CD4-positive, alpha-beta T cell (primary cell): ENCODE measurements at regions not wholly inside any gene's neighbourhood (a gene's known extent, or its start where the extent isn't known, plus 50 kb on each side); places are given as distances from the start of the nearest gene placed in this dataset.
A peak's percentile ranks its signal among the peaks of the same experiment; 100 is the strongest.

Experiments
- ATAC-seq: fragments of 200-7000 bp; cut with Tn5 transposase; one replicate; pipeline ENCODE4 v1.10.0; 2022; ENCODE audit warnings: mild to moderate bottlenecking; ENCODE audit not compliant: poor library complexity
- CTCF ChIA-PET: fragments of 350-600 bp; sonication (Branson Sonifier 250); formaldehyde crosslinking; loops from one replicate; lab custom pipeline; 2021; ENCODE audit warnings: antibody characterized with exemption, inconsistent platforms; lab: Charles Lee
- POLR2A ChIA-PET: fragments of 350-600 bp; sonication (Branson Sonifier 250); formaldehyde crosslinking; loops from one replicate; lab custom pipeline; 2021; ENCODE audit warnings: antibody characterized with exemption, inconsistent platforms; lab: Charles Lee
- DNase-seq, 14 experiments: peaks; one replicate each; pipeline ENCODE4 v3.0.0-alpha.2; 2013 to 2020; ENCODE audit warnings: mixed read lengths in 2 of 14
- H3K27ac ChIP-seq, 2 donors: one replicate each; pipeline versions ENCODE4 v1.5.1 to v1.7.0; 2013; ENCODE audit warnings: low read length in 2 of 2, low read depth in 1 of 2, mild to moderate bottlenecking in 1 of 2
- H3K27me3 ChIP-seq, 2 experiments: 1 replicate in 1 of 2; 2 replicates in 1 of 2; pipeline versions ENCODE4 v1.6.1 to v1.7.0; 2013; ENCODE audit warnings: low read length in 2 of 2, control low read depth in 1 of 2, mild to moderate bottlenecking in 1 of 2, moderate library complexity in 1 of 2; ENCODE audit not compliant: insufficient read depth in 2 of 2, control insufficient read depth in 1 of 2
- H3K36me3 ChIP-seq: one replicate; pipeline ENCODE4 v1.6.1; 2013; ENCODE audit warnings: low read length, control low read depth; ENCODE audit not compliant: insufficient read depth
- H3K4me1 ChIP-seq: one replicate; pipeline ENCODE4 v1.6.1; 2013; ENCODE audit warnings: low read length, control low read depth; ENCODE audit not compliant: insufficient read depth
- H3K4me3 ChIP-seq: one replicate; pipeline ENCODE4 v1.5.1; 2013; ENCODE audit warnings: mild to moderate bottlenecking, low read length, moderate library complexity
- H3K9me3 ChIP-seq, 2 experiments: 1 replicate in 1 of 2; 2 replicates in 1 of 2; pipeline versions ENCODE4 v1.6.1 to v1.7.0; 2013; ENCODE audit warnings: low read length in 2 of 2, mild to moderate bottlenecking in 2 of 2, control low read depth in 1 of 2, moderate library complexity in 1 of 2; ENCODE audit not compliant: control insufficient read depth in 1 of 2, insufficient read depth in 1 of 2
- H3K27ac Mint-ChIP-seq: one replicate; pipeline ENCODE4 v1.8.0; 2020; ENCODE audit warnings: mixed read lengths
- H3K27me3 Mint-ChIP-seq: one replicate; pipeline ENCODE4 v1.8.0; 2021; ENCODE audit warnings: mixed read lengths
- H3K36me3 Mint-ChIP-seq: one replicate; pipeline ENCODE4 v1.8.0; 2021; ENCODE audit warnings: low read depth, mixed read lengths
- H3K4me1 Mint-ChIP-seq: one replicate; pipeline ENCODE4 v1.8.0; 2021; ENCODE audit warnings: low read depth, mixed read lengths
- H3K4me3 Mint-ChIP-seq: one replicate; pipeline ENCODE4 v1.8.0; 2020; ENCODE audit warnings: mild to moderate bottlenecking, mixed read lengths
- H3K9me3 Mint-ChIP-seq: one replicate; pipeline ENCODE4 v1.8.0; 2020; ENCODE audit warnings: mixed read lengths
- intact Hi-C, 2 experiments: fragments of 100-400 bp; cut with DNase I in 1 of 2; cut with micrococcal nuclease in 1 of 2; formaldehyde crosslinking; loops; one replicate each; pipeline versions ENCODE4 v1.15.1 to v1.9.0; 2023 to 2025; cut with DNase I, micrococcal nuclease
- TF ChIP-seq, protein P1 (sequence below): fragments of 200-600 bp; IDR thresholded peaks from one replicate; pipeline ENCODE4 v1.8.0; 2022; ENCODE audit warnings: antibody characterized with exemption, mild to moderate bottlenecking

DNA sequence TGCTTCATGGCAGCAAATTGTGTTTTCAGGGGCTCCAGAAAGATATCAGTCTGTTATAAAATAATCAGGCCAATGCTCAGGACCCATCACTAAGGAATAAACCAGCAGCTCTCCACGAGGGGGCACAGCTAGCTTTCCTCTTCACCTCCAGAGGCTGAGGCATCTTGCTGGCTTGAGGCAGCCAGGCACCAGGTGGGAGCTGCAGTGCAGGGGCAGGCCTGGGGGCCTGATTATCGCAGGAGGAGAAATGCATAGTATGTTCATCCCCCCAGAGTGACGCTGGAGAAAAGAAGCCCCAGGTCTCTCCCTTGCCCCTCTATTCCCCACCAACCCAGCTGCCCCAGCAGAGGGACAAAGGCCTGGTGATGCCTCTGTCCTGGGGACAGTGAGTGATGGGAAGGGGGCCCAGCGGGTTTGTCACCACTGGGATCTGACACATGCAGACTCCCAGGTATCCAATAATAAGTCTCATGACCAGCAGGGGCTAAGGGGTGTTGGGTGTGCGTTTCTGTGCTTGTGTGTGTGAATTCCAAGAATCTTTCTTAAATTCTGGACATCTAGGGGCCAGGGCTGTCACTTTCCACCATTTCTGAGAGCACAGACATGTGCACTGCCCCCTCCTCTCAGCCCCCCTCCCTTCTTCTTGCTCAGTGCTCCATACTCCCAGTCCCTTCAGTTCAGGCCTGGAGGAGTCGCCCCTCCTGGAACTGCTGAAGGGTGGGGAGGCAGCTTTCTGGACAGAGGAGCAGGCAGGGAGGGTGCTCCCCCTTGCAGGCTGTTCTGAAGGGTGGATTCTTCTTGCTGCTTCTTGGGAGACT lies 128.1 kb upstream of the FAM20C start:
- intact Hi-C loops = no loop called here
- Mint-ChIP-seq H3K27me3 (peaks cover 5% of the 10 kb centered on the region), H3K4me1 (no peaks in the 10 kb centered on the region), H3K27ac (no peak overlapping the region), H3K36me3 (no peaks in the 10 kb centered on the region), H3K4me3 (no peak overlapping the region), H3K9me3 (no peaks in the 10 kb centered on the region)
- Histone ChIP-seq H3K27me3 (no peaks in the 10 kb centered on the region), H3K27ac (no peak overlapping the region), H3K4me3 (no peak overlapping the region), H3K36me3 (no peaks in the 10 kb centered on the region), H3K4me1 (no peaks in the 10 kb centered on the region), H3K9me3 (no peaks in the 10 kb centered on the region)
- TF ChIP-seq, protein P1, sequence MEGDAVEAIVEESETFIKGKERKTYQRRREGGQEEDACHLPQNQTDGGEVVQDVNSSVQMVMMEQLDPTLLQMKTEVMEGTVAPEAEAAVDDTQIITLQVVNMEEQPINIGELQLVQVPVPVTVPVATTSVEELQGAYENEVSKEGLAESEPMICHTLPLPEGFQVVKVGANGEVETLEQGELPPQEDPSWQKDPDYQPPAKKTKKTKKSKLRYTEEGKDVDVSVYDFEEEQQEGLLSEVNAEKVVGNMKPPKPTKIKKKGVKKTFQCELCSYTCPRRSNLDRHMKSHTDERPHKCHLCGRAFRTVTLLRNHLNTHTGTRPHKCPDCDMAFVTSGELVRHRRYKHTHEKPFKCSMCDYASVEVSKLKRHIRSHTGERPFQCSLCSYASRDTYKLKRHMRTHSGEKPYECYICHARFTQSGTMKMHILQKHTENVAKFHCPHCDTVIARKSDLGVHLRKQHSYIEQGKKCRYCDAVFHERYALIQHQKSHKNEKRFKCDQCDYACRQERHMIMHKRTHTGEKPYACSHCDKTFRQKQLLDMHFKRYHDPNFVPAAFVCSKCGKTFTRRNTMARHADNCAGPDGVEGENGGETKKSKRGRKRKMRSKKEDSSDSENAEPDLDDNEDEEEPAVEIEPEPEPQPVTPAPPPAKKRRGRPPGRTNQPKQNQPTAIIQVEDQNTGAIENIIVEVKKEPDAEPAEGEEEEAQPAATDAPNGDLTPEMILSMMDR = no peak
- ATAC-seq = no peak
- ChIA-PET CTCF (no interaction called here), POLR2A (no interaction called here)
- peak in 2 of 14 experiments; percentile 5 to 22 for DNase-seq

DNA sequence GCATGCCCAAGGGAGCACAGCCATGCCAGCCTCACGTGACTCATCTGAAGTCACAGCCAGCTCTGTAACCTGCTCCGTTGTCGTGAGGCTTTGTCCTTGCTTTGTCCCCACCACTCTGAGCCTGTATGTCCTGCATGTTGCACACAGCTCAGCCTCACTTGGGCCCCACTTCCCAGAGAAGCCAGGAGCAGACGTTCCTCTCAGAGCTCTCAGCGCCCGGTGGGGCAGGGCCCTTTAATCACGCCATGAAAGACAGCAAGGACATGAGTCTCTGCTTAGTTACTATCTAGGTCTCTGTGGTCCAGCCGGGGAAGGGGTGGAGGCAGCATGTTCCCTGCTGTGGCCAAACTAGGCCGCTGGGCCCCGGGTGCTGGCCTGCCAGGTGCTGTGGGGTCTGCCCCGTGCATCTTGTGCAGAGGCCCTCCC lies 127.4 kb upstream of the FAM20C start:
- no peak for ATAC-seq
- no peaks in the 10 kb centered on the region for H3K4me1 ChIP-seq
- no peaks in the 10 kb centered on the region for H3K4me1 Mint-ChIP-seq
- H3K9me3 ChIP-seq = no peaks in the 10 kb centered on the region
- ChIA-PET CTCF (no interaction called here), POLR2A (no interaction called here)
- H3K27ac Mint-ChIP-seq = no peak overlapping the region
- intact Hi-C loops = no loop called here
- H3K27me3 Mint-ChIP-seq = peaks cover 5% of the 10 kb centered on the region
- TF ChIP-seq, protein P1 = no peak
- no peak overlapping the region for H3K4me3 ChIP-seq
- H3K27ac ChIP-seq = no peak overlapping the region
- no peaks in the 10 kb centered on the region for H3K27me3 ChIP-seq
- no peaks in the 10 kb centered on the region for H3K36me3 Mint-ChIP-seq
- no peaks in the 10 kb centered on the region for H3K9me3 Mint-ChIP-seq
- no peak overlapping the region for H3K4me3 Mint-ChIP-seq
- no peaks in the 10 kb centered on the region for H3K36me3 ChIP-seq
- no peak for DNase-seq

DNA sequence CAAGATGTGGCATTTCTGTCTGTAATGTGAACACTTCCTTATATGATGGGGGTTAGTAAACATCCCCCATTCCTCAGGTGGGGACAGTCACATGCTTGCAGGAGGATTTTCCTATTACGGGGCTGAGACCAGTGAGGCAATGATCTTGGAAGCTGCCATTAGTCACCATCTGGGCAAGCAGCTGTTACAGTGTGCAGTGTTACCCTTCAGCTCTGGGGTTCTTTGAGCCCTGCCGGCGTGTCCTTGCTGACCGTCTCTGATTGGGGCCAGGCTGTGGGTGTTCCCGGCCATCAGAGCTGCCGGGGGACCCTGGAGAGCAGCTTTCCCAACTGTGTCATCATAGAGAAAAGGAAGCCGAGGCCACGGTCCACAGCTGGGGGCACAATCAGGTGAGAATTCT lies 126.8 kb upstream of the FAM20C start:
- ChIA-PET CTCF (no interaction called here), POLR2A (no interaction called here)
- H3K4me3 Mint-ChIP-seq = no peak overlapping the region
- Histone ChIP-seq H3K4me3 (no peak overlapping the region), H3K4me1 (no peaks in the 10 kb centered on the region), H3K27ac (no peak overlapping the region), H3K27me3 (no peaks in the 10 kb centered on the region), H3K9me3 (no peaks in the 10 kb centered on the region), H3K36me3 (no peaks in the 10 kb centered on the region)
- TF ChIP-seq, protein P1 = no peak
- no peak for DNase-seq
- no peaks in the 10 kb centered on the region for H3K36me3 Mint-ChIP-seq
- no peak overlapping the region for H3K27ac Mint-ChIP-seq
- H3K9me3 Mint-ChIP-seq = no peaks in the 10 kb centered on the region
- intact Hi-C loops = no loop called here
- no peaks in the 10 kb centered on the region for H3K4me1 Mint-ChIP-seq
- H3K27me3 Mint-ChIP-seq = peaks cover 5% of the 10 kb centered on the region
- ATAC-seq = no peak
